ENCODE measurements at regions not wholly inside any gene's neighbourhood (a gene's known extent, or its start where the extent isn't known, plus 50 kb on each side); places are given as distances from the start of the nearest gene placed in this dataset.
"Not testable (repeated sequence)": the region's sequence is repeated elsewhere in the genome, so short reads cannot be mapped to it uniquely, and the experiment has no call there.

- H3K4me1 ChIP-seq (ENCODE audit: insufficient read depth), result no peaks in the 10 kb centered on the region
- H3K36me3 ChIP-seq (ENCODE audit: insufficient read depth), result no peaks in the 10 kb centered on the region
- no peak for DNase-seq (ENCODE audit: extremely low spot score)
- H3K4me3 ChIP-seq (ENCODE audit: low read depth, low read length), result no peak overlapping the region
- WGBS, result 61% methylated on average over 2 of the region's 2 CpGs
- H3K27ac ChIP-seq (ENCODE audit: low read depth), result no peak overlapping the region
Measured at GRCh38 chr15:24075420-24076089, 388.4 kb upstream of the NDN start.

DNA sequence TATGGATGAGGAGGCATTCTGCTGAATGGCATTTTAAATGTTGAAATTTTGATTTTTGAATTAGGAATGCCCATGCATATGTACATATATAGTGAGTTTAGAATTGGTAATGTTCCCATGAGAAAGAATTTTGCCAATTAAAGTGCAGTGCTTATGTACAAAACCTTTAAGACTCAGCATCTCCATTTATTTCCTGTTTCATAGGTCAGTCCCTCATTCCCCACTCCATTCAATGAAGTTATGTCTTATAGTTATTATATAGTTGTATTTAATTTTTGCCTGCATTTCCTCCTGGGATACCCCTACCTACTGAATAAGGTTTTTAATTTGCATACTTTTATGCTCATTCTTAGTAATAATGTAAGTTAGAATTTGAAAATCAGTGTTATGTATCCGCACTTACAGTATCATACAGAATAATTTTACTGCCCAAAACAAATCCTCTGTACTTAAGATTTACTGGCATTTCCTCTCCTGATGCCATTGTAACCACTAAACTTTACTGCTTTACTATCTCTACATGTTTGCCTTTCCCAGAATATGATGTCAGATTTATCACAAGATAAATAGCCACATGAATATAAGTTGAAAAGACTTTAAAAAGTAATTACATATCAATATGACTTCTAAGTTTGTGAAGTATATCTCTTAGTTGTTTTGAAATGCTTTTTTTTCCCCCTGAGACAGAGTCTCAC, 389.1 kb upstream of the NDN start:
- H3K36me3 ChIP-seq (ENCODE audit: insufficient read depth), result no peaks in the 10 kb centered on the region
- no peak overlapping the region for H3K4me3 ChIP-seq (ENCODE audit: low read depth, low read length)
- WGBS, result 64% methylated on average over 1 of the region's 1 CpG
- H3K4me1 ChIP-seq (ENCODE audit: insufficient read depth), result no peaks in the 10 kb centered on the region
- H3K27ac ChIP-seq (ENCODE audit: low read depth), result no peak overlapping the region
- no peak for DNase-seq (ENCODE audit: extremely low spot score)

- 89% methylated on average over 29 of the region's 29 CpGs for WGBS
- DNase-seq (ENCODE audit: extremely low spot score), result no peak
- H3K27ac ChIP-seq (ENCODE audit: low read depth), result no peak overlapping the region
Measured at GRCh38 chr15:24078310-24079029, 391.4 kb upstream of the NDN start.

GRCh38 chr15:24088941-24089340, 401.8 kb upstream of the NDN start:
- not testable (repeated sequence) for H3K27ac ChIP-seq (ENCODE audit: low read depth); H3K36me3 ChIP-seq (ENCODE audit: insufficient read depth); DNase-seq (ENCODE audit: extremely low spot score); H3K4me1 ChIP-seq (ENCODE audit: insufficient read depth); H3K4me3 ChIP-seq (ENCODE audit: low read depth, low read length)
- 51% methylated on average over 1 of the region's 1 CpG for WGBS

More at GRCh38 chr15:24078310-24079029, 391.4 kb upstream of the NDN start:
- Histone ChIP-seq H3K4me1 (ENCODE audit: insufficient read depth) (no peaks in the 10 kb centered on the region), H3K4me3 (ENCODE audit: low read depth, low read length) (no peak overlapping the region), H3K36me3 (ENCODE audit: insufficient read depth) (no peaks in the 10 kb centered on the region)

- H3K36me3 ChIP-seq (ENCODE audit: insufficient read depth); H3K4me1 ChIP-seq (ENCODE audit: insufficient read depth); H3K4me3 ChIP-seq (ENCODE audit: low read depth, low read length); H3K27ac ChIP-seq (ENCODE audit: low read depth); DNase-seq (ENCODE audit: extremely low spot score): not testable (repeated sequence)
- 24% methylated on average over 27 of the region's 30 CpGs for WGBS
Measured at GRCh38 chr15:24101503-24101902, 414.4 kb upstream of the NDN start.

GRCh38 chr15:24107524-24107923, 420.4 kb upstream of the NDN start:
- DNase-seq (ENCODE audit: extremely low spot score); H3K27ac ChIP-seq (ENCODE audit: low read depth); H3K4me3 ChIP-seq (ENCODE audit: low read depth, low read length); H3K4me1 ChIP-seq (ENCODE audit: insufficient read depth); H3K36me3 ChIP-seq (ENCODE audit: insufficient read depth): not testable (repeated sequence)
- WGBS, result 68% methylated on average over 6 of the region's 6 CpGs

DNA sequence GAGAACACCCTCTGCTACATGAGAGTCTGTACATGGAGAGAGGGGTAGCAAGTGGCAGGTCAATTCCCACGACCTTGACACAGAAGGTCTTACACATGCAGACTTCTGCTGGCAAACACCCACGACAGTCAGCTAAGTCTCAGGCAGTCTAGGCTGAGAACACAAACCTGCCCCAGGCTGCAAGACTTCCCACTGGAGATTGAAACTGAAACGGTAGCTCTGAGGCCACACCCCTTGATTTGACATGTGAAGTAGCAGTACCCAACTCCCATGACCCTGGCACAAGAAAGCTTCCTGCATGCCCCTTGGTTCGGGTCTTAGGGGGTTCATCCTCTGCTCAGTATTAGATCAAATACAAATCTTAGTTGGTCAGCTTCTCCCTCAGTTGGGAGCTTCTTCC, 420.8 kb upstream of the NDN start:
- 43% methylated on average over 3 of the region's 4 CpGs for WGBS
- not testable (repeated sequence) for DNase-seq (ENCODE audit: extremely low spot score); H3K4me3 ChIP-seq (ENCODE audit: low read depth, low read length); H3K4me1 ChIP-seq (ENCODE audit: insufficient read depth); H3K27ac ChIP-seq (ENCODE audit: low read depth); H3K36me3 ChIP-seq (ENCODE audit: insufficient read depth)

GRCh38 chr15:24108349-24108748, 421.2 kb upstream of the NDN start:
- H3K27ac ChIP-seq (ENCODE audit: low read depth); DNase-seq (ENCODE audit: extremely low spot score); H3K36me3 ChIP-seq (ENCODE audit: insufficient read depth); H3K4me1 ChIP-seq (ENCODE audit: insufficient read depth); H3K4me3 ChIP-seq (ENCODE audit: low read depth, low read length): not testable (repeated sequence)
- WGBS, result 56% methylated on average over 3 of the region's 3 CpGs

DNA sequence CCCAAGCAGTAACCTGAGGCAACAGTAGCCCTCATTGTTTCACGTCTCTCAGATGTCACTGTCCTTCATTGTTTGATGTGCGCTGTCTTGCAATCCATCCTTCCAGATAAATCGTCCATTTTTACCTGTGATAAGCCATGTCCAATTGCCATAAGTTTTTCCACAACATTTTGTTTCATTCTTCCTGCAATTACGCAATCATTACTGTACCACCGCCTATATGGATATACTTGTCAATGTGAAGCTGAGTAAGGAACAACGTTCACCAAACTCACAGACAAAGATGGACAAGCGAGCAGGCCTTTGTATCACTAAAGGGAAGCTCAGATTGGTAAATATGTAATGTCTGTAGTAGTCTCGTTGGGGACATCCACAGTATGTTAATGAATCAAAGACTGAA, 452.5 kb upstream of the NDN start:
- 73% methylated on average over 8 of the region's 8 CpGs for WGBS
- DNase-seq (ENCODE audit: extremely low spot score); H3K4me3 ChIP-seq (ENCODE audit: low read depth, low read length); H3K36me3 ChIP-seq (ENCODE audit: insufficient read depth); H3K27ac ChIP-seq (ENCODE audit: low read depth); H3K4me1 ChIP-seq (ENCODE audit: insufficient read depth): not testable (repeated sequence)

DNA sequence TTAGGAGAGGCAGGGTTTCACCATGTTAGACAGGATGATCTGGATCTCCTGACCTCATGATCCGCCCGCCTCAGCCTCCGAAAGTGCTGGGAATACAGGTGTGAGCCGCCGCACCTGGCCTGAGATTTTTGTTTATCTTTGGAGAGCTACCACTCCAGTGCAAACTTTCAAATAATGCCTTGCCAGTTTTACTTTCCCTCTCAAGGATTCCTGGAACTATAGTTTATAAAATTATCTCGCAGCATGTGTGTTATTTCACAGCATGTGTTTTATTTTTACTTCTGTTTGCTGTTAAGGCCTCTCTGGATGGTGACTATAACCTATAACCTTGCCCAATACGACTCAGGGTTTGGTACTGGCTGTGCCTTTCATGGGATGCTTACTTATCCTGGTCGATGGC, 458.0 kb upstream of the NDN start:
- 84% methylated on average over 8 of the region's 8 CpGs for WGBS
- not testable (repeated sequence) for DNase-seq (ENCODE audit: extremely low spot score); H3K4me3 ChIP-seq (ENCODE audit: low read depth, low read length); H3K27ac ChIP-seq (ENCODE audit: low read depth); H3K4me1 ChIP-seq (ENCODE audit: insufficient read depth); H3K36me3 ChIP-seq (ENCODE audit: insufficient read depth)

DNA sequence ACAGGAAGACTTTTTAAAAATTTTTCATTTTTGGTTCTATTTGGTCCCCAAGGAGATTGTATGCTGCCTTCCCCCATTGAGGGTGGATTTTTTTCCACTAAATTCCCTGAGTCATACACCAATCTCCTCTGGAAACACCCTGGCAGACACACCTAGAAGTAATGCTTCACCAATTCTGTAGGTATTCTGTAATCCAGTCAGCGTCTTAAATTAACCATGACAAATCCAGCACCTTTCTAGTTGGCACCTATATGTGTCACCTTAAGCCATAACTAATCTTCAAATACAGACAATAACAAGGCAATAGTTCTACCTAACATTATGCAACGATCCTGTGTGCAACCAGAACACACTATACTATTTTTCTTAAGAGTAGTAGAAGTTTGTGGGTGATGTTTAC, 459.1 kb upstream of the NDN start:
- Histone ChIP-seq H3K27ac (ENCODE audit: low read depth) (no peak overlapping the region), H3K36me3 (ENCODE audit: insufficient read depth) (no peaks in the 10 kb centered on the region), H3K4me1 (ENCODE audit: insufficient read depth) (no peaks in the 10 kb centered on the region), H3K4me3 (ENCODE audit: low read depth, low read length) (no peak overlapping the region)
- DNase-seq (ENCODE audit: extremely low spot score), result no peak
- 65% methylated on average over 2 of the region's 2 CpGs for WGBS

GRCh38 chr15:24150542-24150941, 463.4 kb upstream of the NDN start:
- Histone ChIP-seq H3K36me3 (ENCODE audit: insufficient read depth) (no peaks in the 10 kb centered on the region), H3K27ac (ENCODE audit: low read depth) (no peak overlapping the region), H3K4me1 (ENCODE audit: insufficient read depth) (no peaks in the 10 kb centered on the region), H3K4me3 (ENCODE audit: low read depth, low read length) (no peak overlapping the region)
- 83% methylated on average over 2 of the region's 2 CpGs for WGBS
- DNase-seq (ENCODE audit: extremely low spot score), result no peak

GRCh38 chr15:24158306-24158705, 471.2 kb upstream of the NDN start:
- WGBS, result 79% methylated on average over 1 of the region's 1 CpG
- H3K27ac ChIP-seq (ENCODE audit: low read depth); DNase-seq (ENCODE audit: extremely low spot score); H3K36me3 ChIP-seq (ENCODE audit: insufficient read depth); H3K4me3 ChIP-seq (ENCODE audit: low read depth, low read length); H3K4me1 ChIP-seq (ENCODE audit: insufficient read depth): not testable (repeated sequence)

GRCh38 chr15:24165512-24165911, 478.4 kb upstream of the NDN start:
- not testable (repeated sequence) for H3K36me3 ChIP-seq (ENCODE audit: insufficient read depth); H3K4me1 ChIP-seq (ENCODE audit: insufficient read depth); H3K27ac ChIP-seq (ENCODE audit: low read depth); H3K4me3 ChIP-seq (ENCODE audit: low read depth, low read length); DNase-seq (ENCODE audit: extremely low spot score)
- WGBS, result 79% methylated on average over 3 of the region's 3 CpGs
